Neuronal stem cell (in vitro differentiated cells): ENCODE measurements at regions not wholly inside any gene's neighbourhood (a gene's known extent, or its start where the extent isn't known, plus 50 kb on each side); places are given as distances from the start of the nearest gene placed in this dataset.

Source experiments
- DNase-seq: peaks from one replicate; pipeline ENCODE4 v3.0.0-alpha.2; 2013; ENCODE audit warnings: low spot score
- H2AFZ ChIP-seq: one replicate; pipeline ENCODE4 v1.6.1; 2013; ENCODE audit warnings: mild to moderate bottlenecking, low read length, inconsistent platforms
- H2AK5ac ChIP-seq: 2 replicates; pipeline ENCODE4 v1.6.1; 2013; ENCODE audit warnings: low read depth, mild to moderate bottlenecking, inconsistent platforms, low read length, moderate library complexity, mixed read lengths
- H2BK120ac ChIP-seq: 2 replicates; pipeline ENCODE4 v1.6.1; 2013; ENCODE audit warnings: low read depth, mild to moderate bottlenecking, inconsistent platforms, low read length, moderate library complexity, mixed read lengths
- H2BK12ac ChIP-seq: one replicate; pipeline ENCODE4 v1.6.1; 2013; ENCODE audit warnings: low read length, inconsistent platforms
- H2BK15ac ChIP-seq: 2 replicates; pipeline ENCODE4 v1.6.1; 2013; ENCODE audit warnings: mild to moderate bottlenecking, low read length, inconsistent platforms, mixed read lengths
- H2BK5ac ChIP-seq: one replicate; pipeline ENCODE4 v1.6.1; 2013; ENCODE audit warnings: inconsistent platforms, mild to moderate bottlenecking, low read length, moderate library complexity
- H3K14ac ChIP-seq: one replicate; pipeline ENCODE4 v1.6.1; 2013; ENCODE audit warnings: low read length, inconsistent platforms
- H3K18ac ChIP-seq: 2 replicates; pipeline ENCODE4 v1.6.1; 2013; ENCODE audit warnings: low read length, inconsistent platforms
- H3K23ac ChIP-seq: 2 replicates; pipeline ENCODE4 v1.6.1; 2013; ENCODE audit warnings: low read depth, mild to moderate bottlenecking, mixed read lengths, low read length, inconsistent platforms; ENCODE audit not compliant: poor library complexity
- H3K27ac ChIP-seq: replicated peaks from 3 replicates; pipeline ENCODE4 v1.5.1; 2013; ENCODE audit warnings: low read length, inconsistent platforms
- H3K27me3 ChIP-seq, 3 experiments: 2 replicates each; pipeline ENCODE4 v1.6.1; 2013; ENCODE audit warnings: low read length in 3 of 3, mild to moderate bottlenecking in 2 of 3, inconsistent platforms in 1 of 3, low read depth in 1 of 3, mixed read lengths in 1 of 3, moderate library complexity in 1 of 3; ENCODE audit not compliant: control insufficient read depth in 3 of 3, insufficient read depth in 3 of 3
- H3K36me3 ChIP-seq, 2 donors: replicated peaks in 1 of 2; 2 replicates each; pipeline ENCODE4 v1.6.1; 2013; ENCODE audit warnings: low read length in 2 of 2; ENCODE audit not compliant: control insufficient read depth in 2 of 2, insufficient read depth in 2 of 2
- H3K4ac ChIP-seq: 2 replicates; pipeline ENCODE4 v1.6.1; 2013; ENCODE audit warnings: inconsistent platforms, mild to moderate bottlenecking, low read length, moderate library complexity
- H3K4me1 ChIP-seq, 2 donors: 1 replicate in 1 of 2; 2 replicates in 1 of 2; pipeline ENCODE4 v1.6.1; 2013; ENCODE audit warnings: low read length in 2 of 2, low read depth in 1 of 2; ENCODE audit not compliant: control insufficient read depth in 2 of 2, insufficient read depth in 1 of 2
- H3K4me2 ChIP-seq: one replicate; pipeline ENCODE4 v1.6.1; 2013; ENCODE audit warnings: mild to moderate bottlenecking, low read length, inconsistent platforms; ENCODE audit not compliant: insufficient read depth, poor library complexity, severe bottlenecking
- H3K4me3 ChIP-seq, 2 donors: 2 replicates each; pipeline ENCODE4 v1.5.1; 2013; ENCODE audit warnings: low read length in 2 of 2, mild to moderate bottlenecking in 2 of 2, inconsistent platforms in 1 of 2, moderate library complexity in 1 of 2
- H3K79me1 ChIP-seq: one replicate; pipeline ENCODE4 v1.6.1; 2013; ENCODE audit warnings: low read depth, mild to moderate bottlenecking, inconsistent platforms, low read length, moderate library complexity
- H3K9ac ChIP-seq: one replicate; pipeline ENCODE4 v1.6.1; 2013; ENCODE audit warnings: mild to moderate bottlenecking, low read depth, low read length, inconsistent platforms; ENCODE audit not compliant: poor library complexity
- H3K9me3 ChIP-seq, 2 donors: replicated peaks in 1 of 2; 2 replicates each; pipeline versions ENCODE3 to v1.6.1; 2013; ENCODE audit warnings: low read length in 2 of 2, mild to moderate bottlenecking in 2 of 2, inconsistent platforms in 1 of 2, low read depth in 1 of 2, mixed read lengths in 1 of 2, moderate library complexity in 1 of 2; ENCODE audit not compliant: control insufficient read depth in 2 of 2, insufficient read depth in 1 of 2
- H4K8ac ChIP-seq: one replicate; pipeline ENCODE4 v1.6.1; 2013; ENCODE audit warnings: low read depth, mild to moderate bottlenecking, inconsistent platforms, low read length, moderate library complexity
- H4K91ac ChIP-seq: one replicate; pipeline ENCODE4 v1.6.1; 2013; ENCODE audit warnings: low read length, low read depth, mild to moderate bottlenecking, inconsistent platforms; ENCODE audit not compliant: poor library complexity
- WGBS, 2 donors: extraction: QIAGEN DNeasy Blood & Tissue Kit; methylation state at CpG; one replicate each; pipeline ENCODE4 v1.1.7; 2013; ENCODE audit warnings: missing lambda C conversion rate in 2 of 2, mixed read lengths in 1 of 2; ENCODE audit not compliant: insufficient read length in 2 of 2, insufficient replicate concordance in 1 of 2; ENCODE audit errors: extremely low coverage in 2 of 2; 5-methylcytosine and 5-hydroxymethylcytosine counted together

GRCh38 chr2:136638193-136638592 lies 127.2 kb upstream of the THSD7B start:
- no peak overlapping the region for H2BK12ac ChIP-seq
- H2AK5ac ChIP-seq: no peak overlapping the region
- H3K9me3 ChIP-seq: no peaks in the 10 kb centered on the region
- no peak overlapping the region for H3K4me2 ChIP-seq
- no peak overlapping the region for H3K4me3 ChIP-seq
- H3K4ac ChIP-seq: no peak overlapping the region
- H2BK5ac ChIP-seq: no peak overlapping the region
- no peak overlapping the region for H3K9ac ChIP-seq
- no peaks in the 10 kb centered on the region for H3K27me3 ChIP-seq
- H3K18ac ChIP-seq: no peak overlapping the region
- no peak overlapping the region for H4K8ac ChIP-seq
- no peak overlapping the region for H3K23ac ChIP-seq
- no peak overlapping the region for H2BK120ac ChIP-seq
- H2AFZ ChIP-seq: no peak overlapping the region
- H3K79me1 ChIP-seq: no peaks in the 10 kb centered on the region
- no peak overlapping the region for H3K27ac ChIP-seq
- no peak overlapping the region for H3K14ac ChIP-seq
- no peak for DNase-seq
- H3K4me1 ChIP-seq: no peaks in the 10 kb centered on the region
- H4K91ac ChIP-seq: no peak overlapping the region
- no peak overlapping the region for H2BK15ac ChIP-seq
- H3K36me3 ChIP-seq: no peaks in the 10 kb centered on the region

- no peak for DNase-seq
Observed at GRCh38 chr2:136637402-136637801, 127.9 kb upstream of the THSD7B start.

GRCh38 chr2:136628490-136628889 lies 136.9 kb upstream of the THSD7B start:
- Histone ChIP-seq H3K4ac (no peak overlapping the region), H3K27me3 (no peaks in the 10 kb centered on the region), H2BK120ac (no peak overlapping the region), H2BK5ac (no peak overlapping the region), H2BK15ac (no peak overlapping the region), H3K27ac (no peak overlapping the region), H2AK5ac (no peak overlapping the region), H3K18ac (no peak overlapping the region), H3K9ac (no peak overlapping the region), H3K4me3 (no peak overlapping the region), H3K36me3 (no peaks in the 10 kb centered on the region), H4K8ac (no peak overlapping the region), H3K14ac (no peak overlapping the region), H3K4me1 (peaks cover 0 to 1% of the 10 kb centered on the region in 2 donors), H3K79me1 (no peaks in the 10 kb centered on the region), H2AFZ (no peak overlapping the region), H2BK12ac (no peak overlapping the region), H3K4me2 (no peak overlapping the region), H4K91ac (no peak overlapping the region), H3K9me3 (no peaks in the 10 kb centered on the region), H3K23ac (no peak overlapping the region)
- no CpG with 5 or more reads among the region's 4 CpGs for WGBS, 2 donors
- no peak for DNase-seq

More at GRCh38 chr2:136637402-136637801, 127.9 kb upstream of the THSD7B start:
- H3K79me1 ChIP-seq: no peaks in the 10 kb centered on the region
- H2BK120ac ChIP-seq: no peak overlapping the region
- no peak overlapping the region for H3K4ac ChIP-seq
- H3K27me3 ChIP-seq: no peaks in the 10 kb centered on the region
- no peak overlapping the region for H3K14ac ChIP-seq
- H2BK15ac ChIP-seq: no peak overlapping the region
- no peak overlapping the region for H4K91ac ChIP-seq
- no peak overlapping the region for H2BK12ac ChIP-seq
- no peak overlapping the region for H2AFZ ChIP-seq
- no peaks in the 10 kb centered on the region for H3K9me3 ChIP-seq
- H3K27ac ChIP-seq: no peak overlapping the region
- no peaks in the 10 kb centered on the region for H3K36me3 ChIP-seq
- no peak overlapping the region for H2AK5ac ChIP-seq
- H3K23ac ChIP-seq: no peak overlapping the region
- no CpG with 5 or more reads among the region's 2 CpGs for WGBS, 2 donors
- H3K18ac ChIP-seq: no peak overlapping the region
- no peak overlapping the region for H3K4me2 ChIP-seq
- no peaks in the 10 kb centered on the region for H3K4me1 ChIP-seq
- H4K8ac ChIP-seq: no peak overlapping the region
- H2BK5ac ChIP-seq: no peak overlapping the region
- H3K4me3 ChIP-seq: no peak overlapping the region
- no peak overlapping the region for H3K9ac ChIP-seq

- no peaks in the 10 kb centered on the region for H3K79me1 ChIP-seq
- WGBS, 2 donors: no CpG with 5 or more reads among the region's 4 CpGs
- no peak overlapping the region for H3K23ac ChIP-seq
- no peak overlapping the region for H3K4ac ChIP-seq
- H4K91ac ChIP-seq: no peak overlapping the region
- H3K9me3 ChIP-seq: no peaks in the 10 kb centered on the region
- no peak overlapping the region for H2BK15ac ChIP-seq
- H3K18ac ChIP-seq: no peak overlapping the region
- no peaks in the 10 kb centered on the region for H3K27me3 ChIP-seq
- no peak overlapping the region for H2BK120ac ChIP-seq
- no peak overlapping the region for H3K9ac ChIP-seq
- no peak overlapping the region for H3K4me2 ChIP-seq
- no peak overlapping the region for H3K27ac ChIP-seq
- H4K8ac ChIP-seq: no peak overlapping the region
- no peak overlapping the region for H2BK12ac ChIP-seq
- no peak for DNase-seq
- H2AK5ac ChIP-seq: no peak overlapping the region
- no peak overlapping the region for H3K14ac ChIP-seq
- H3K4me1 ChIP-seq: no peaks in the 10 kb centered on the region
- H3K36me3 ChIP-seq: no peaks in the 10 kb centered on the region
- H2BK5ac ChIP-seq: no peak overlapping the region
- no peak overlapping the region for H2AFZ ChIP-seq
- no peak overlapping the region for H3K4me3 ChIP-seq
Observed at GRCh38 chr2:136613096-136613495, 152.2 kb upstream of the THSD7B start.
